Chondrocyte (in vitro differentiated cells): ENCODE measurements at regions not wholly inside any gene's neighbourhood (a gene's known extent, or its start where the extent isn't known, plus 50 kb on each side); places are given as distances from the start of the nearest gene placed in this dataset.

Experiments used
- DNase-seq: peaks from one replicate; pipeline ENCODE4 v3.0.0; 2021; ENCODE audit warnings: mixed read lengths, low spot score
- H3K27ac Mint-ChIP-seq: one replicate; pipeline ENCODE4 v1.8.0; 2021; ENCODE audit warnings: mild to moderate bottlenecking, moderate library complexity, mixed read lengths; ENCODE audit not compliant: unreplicated experiment
- H3K27me3 Mint-ChIP-seq: 2 replicates; pipeline ENCODE4 v1.8.0; 2021; ENCODE audit warnings: low read depth, mixed read lengths
- H3K36me3 Mint-ChIP-seq: 2 replicates; pipeline ENCODE4 v1.8.0; 2021; ENCODE audit warnings: low read depth, mixed read lengths
- H3K4me1 Mint-ChIP-seq: 2 replicates; pipeline ENCODE4 v1.8.0; 2021; ENCODE audit warnings: low read depth, mild to moderate bottlenecking, mixed read lengths
- H3K4me3 Mint-ChIP-seq: one replicate; pipeline ENCODE4 v1.8.0; 2021; ENCODE audit warnings: mild to moderate bottlenecking, moderate library complexity, mixed read lengths; ENCODE audit not compliant: unreplicated experiment
- H3K9me3 Mint-ChIP-seq: 2 replicates; pipeline ENCODE4 v1.8.0; 2021; ENCODE audit warnings: low read depth, mixed read lengths
- CTCF ChIP-seq: fragments of 200-600 bp; sonication (generic); IDR thresholded peaks from 2 replicates; pipeline ENCODE4 v1.5.0; 2021; ENCODE audit warnings: antibody characterized with exemption, mild to moderate bottlenecking, moderate library complexity

DNA sequence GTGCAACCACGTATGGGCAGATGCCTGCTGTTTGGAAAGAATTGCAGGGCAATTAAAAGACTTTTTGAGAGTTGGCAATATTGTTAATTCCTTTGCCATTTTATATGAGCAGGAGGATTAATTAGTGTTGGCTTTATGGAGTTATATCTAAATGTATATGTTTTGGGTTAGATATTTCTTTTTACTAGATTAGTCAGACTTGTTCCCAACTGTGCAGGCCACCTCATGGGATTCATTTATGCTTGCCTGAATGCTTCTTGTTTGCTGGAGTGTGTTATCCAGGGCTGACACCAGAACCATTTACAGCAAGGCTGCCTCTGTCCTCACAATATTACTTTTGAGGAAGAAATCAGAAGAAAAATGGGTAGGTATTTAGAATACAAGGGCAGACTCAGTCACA lies 192.5 kb downstream of the KTN1 start:
- no peak for TF ChIP-seq CTCF
- DNase-seq, result no peak
- H3K27ac Mint-ChIP-seq, result no peak overlapping the region
- peaks cover 3% of the 10 kb centered on the region for H3K27me3 Mint-ChIP-seq
- no peak overlapping the region for H3K4me3 Mint-ChIP-seq
- H3K36me3 Mint-ChIP-seq, result no peaks in the 10 kb centered on the region
- peaks cover 6% of the 10 kb centered on the region for H3K9me3 Mint-ChIP-seq
- H3K4me1 Mint-ChIP-seq, result peaks cover 3% of the 10 kb centered on the region

- Mint-ChIP-seq H3K27me3 (peaks cover 5% of the 10 kb centered on the region), H3K27ac (no peak overlapping the region), H3K9me3 (peaks cover under 1% of the 10 kb centered on the region), H3K4me1 (peaks cover 3% of the 10 kb centered on the region), H3K36me3 (no peaks in the 10 kb centered on the region), H3K4me3 (no peak overlapping the region)
- no peak for TF ChIP-seq CTCF
- DNase-seq, result no peak
Observed at GRCh38 chr14:55773312-55773711, 193.3 kb downstream of the KTN1 start.

GRCh38 chr14:55773984-55774545 lies 194.1 kb downstream of the KTN1 start:
- Mint-ChIP-seq H3K4me3 (no peak overlapping the region), H3K27ac (no peak overlapping the region), H3K9me3 (no peaks in the 10 kb centered on the region), H3K27me3 (peaks cover 5% of the 10 kb centered on the region), H3K4me1 (peaks cover 3% of the 10 kb centered on the region), H3K36me3 (no peaks in the 10 kb centered on the region)
- DNase-seq, result no peak
- no peak for TF ChIP-seq CTCF

GRCh38 chr14:55777877-55778276 lies 197.9 kb downstream of the KTN1 start:
- Mint-ChIP-seq H3K4me1 (peaks cover 32% of the 10 kb centered on the region), H3K9me3 (no peaks in the 10 kb centered on the region), H3K27me3 (peaks cover 1% of the 10 kb centered on the region), H3K27ac (no peak overlapping the region), H3K36me3 (no peaks in the 10 kb centered on the region), H3K4me3 (no peak overlapping the region)
- TF ChIP-seq CTCF, result no peak
- no peak for DNase-seq

GRCh38 chr14:55780156-55780946 lies 200.3 kb downstream of the KTN1 start:
- peak overlapping the region; percentile 87 for H3K27ac Mint-ChIP-seq
- H3K36me3 Mint-ChIP-seq, result no peaks in the 10 kb centered on the region
- H3K4me3 Mint-ChIP-seq, result no peak overlapping the region
- H3K4me1 Mint-ChIP-seq, result peaks cover 30% of the 10 kb centered on the region
- no peak for DNase-seq
- H3K9me3 Mint-ChIP-seq, result peaks cover 7% of the 10 kb centered on the region
- no peak for TF ChIP-seq CTCF
- peaks cover 1% of the 10 kb centered on the region for H3K27me3 Mint-ChIP-seq
